Activated CD4-positive, alpha-beta T cell treated with anti-CD3 and anti-CD28 coated beads for 4 hours (primary cell): ENCODE measurements at regions not wholly inside any gene's neighbourhood (a gene's known extent, or its start where the extent isn't known, plus 50 kb on each side); places are given as distances from the start of the nearest gene placed in this dataset.

Experiments
- DNase-seq, 2 donors: peaks; one replicate each; pipeline ENCODE4 v3.0.0-alpha.2; 2020

- DNase-seq: no peak
Measured at GRCh38 chr10:104577163-104577562, 63.9 kb upstream of the SORCS3 start.

GRCh38 chr10:104577861-104578521, 63.1 kb upstream of the SORCS3 start:
- no peak for DNase-seq

- no peak for DNase-seq
Measured at GRCh38 chr10:104578671-104579070, 62.4 kb upstream of the SORCS3 start.

- no peak for DNase-seq
Measured at GRCh38 chr10:104579136-104579535, 62.0 kb upstream of the SORCS3 start.

DNA sequence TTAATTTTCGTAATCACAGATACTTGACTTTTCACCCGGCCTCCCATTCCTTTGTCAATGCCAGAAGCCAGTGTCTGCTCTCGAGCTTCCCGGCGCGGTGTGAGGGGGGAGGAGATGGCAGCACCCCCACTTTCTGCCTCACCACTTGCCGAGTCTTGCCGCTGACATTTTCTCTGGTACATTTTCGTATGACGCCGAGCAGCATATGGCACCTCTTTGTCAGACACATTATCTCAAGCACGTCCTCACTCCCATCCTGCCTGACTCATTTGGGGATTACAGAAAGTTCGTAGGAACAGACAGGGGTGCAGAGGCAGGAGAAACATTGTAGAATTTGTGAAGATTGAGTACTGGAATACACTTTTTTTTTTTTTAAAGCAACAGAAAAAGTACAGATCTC, 60.8 kb upstream of the SORCS3 start:
- no peak for DNase-seq

DNA sequence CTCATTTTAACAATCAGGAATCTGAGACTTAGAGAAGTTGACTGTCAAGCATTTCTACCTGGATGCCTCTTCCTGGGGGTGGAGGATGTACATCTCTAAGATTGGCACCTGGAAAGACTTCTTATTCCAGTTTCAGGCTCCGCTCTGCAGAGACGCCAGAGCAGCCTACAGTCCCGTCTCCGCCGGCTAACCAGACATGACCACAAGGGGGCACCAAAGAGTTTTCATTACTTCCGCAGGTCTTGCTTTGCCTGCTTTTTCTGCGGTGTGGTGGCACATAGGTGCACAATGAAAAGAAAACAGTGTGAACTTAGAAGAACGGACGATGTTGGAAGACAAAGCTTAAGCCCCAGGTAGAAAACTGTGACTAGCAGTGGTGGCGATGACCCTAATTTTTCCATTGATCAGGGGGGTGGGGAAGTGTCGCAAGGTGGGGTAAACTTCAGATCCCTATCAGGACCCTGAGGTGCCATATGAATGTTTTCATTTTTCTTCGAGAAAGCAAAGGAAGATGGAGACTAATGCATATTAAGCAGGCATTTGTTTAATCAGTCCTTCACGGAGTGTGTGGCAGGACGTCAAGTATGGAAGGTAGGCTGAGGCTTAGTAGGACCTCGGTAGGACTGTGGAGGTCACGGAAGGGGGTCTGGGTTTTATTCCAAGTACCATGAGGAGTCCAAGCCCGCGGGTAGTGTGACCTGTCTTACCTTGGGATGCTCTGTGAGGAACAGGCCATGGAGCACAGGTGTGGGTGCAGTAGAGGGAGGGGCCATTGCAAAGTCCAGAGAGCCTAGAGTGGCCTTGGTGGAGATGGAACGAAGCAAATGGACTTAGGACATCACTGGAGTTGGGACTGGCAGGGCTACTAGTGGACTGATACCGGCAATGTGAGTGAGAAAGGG, 60.1 kb upstream of the SORCS3 start:
- peak; percentile 53 to 71 for DNase-seq

DNA sequence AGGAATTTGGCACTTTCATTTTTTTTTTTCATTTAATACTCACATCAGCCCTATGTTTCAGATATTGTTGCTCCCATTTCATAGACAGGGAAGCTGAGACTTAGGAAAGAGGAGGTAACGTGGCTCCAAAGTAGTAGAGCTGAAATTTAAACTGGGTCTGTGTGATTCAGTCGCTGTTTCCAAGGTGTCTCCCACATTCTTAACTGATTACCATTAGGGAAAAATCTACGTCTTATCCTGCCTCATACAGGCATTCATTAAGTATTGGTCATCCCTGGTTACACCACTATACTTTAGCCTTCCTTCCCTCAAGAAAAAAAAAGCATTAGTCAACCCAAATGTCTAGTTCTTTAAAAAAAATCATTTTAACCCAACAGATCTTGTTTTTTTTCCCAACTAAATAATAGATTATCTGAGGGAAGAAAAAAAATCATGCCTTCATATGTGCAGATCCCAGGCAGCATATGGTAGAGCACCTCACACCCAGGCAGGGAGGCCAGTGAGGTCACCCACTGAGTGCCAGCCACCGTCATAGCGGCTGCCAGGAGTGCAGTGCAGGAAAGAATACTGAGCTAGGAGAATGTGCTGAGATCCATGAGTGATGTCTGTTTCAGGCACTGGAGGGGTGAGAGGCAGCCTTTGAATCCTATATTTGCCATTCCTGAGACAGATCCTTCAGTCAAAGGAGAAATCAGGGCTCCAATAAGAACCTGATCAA, 59.0 kb upstream of the SORCS3 start:
- DNase-seq: no peak

DNA sequence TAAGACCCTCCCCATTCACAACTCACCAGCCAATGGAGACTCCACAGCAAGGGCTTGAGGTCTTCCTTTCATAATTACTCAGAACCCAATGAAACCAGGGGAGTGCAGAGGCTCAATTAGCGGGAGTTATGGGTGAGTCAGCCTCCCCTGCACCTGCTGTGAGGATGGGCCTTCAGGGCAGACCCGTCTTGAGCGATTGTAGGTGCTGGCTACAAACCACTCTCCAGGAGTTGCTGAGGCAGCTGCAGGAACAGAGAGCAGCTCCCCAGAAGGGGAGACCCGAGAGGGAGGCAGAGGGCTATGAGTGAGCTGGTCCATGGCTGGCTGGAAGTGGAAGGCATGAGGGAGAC, 58.5 kb upstream of the SORCS3 start:
- no peak for DNase-seq

- no peak for DNase-seq
Measured at GRCh38 chr10:104582966-104583365, 58.1 kb upstream of the SORCS3 start.

DNA sequence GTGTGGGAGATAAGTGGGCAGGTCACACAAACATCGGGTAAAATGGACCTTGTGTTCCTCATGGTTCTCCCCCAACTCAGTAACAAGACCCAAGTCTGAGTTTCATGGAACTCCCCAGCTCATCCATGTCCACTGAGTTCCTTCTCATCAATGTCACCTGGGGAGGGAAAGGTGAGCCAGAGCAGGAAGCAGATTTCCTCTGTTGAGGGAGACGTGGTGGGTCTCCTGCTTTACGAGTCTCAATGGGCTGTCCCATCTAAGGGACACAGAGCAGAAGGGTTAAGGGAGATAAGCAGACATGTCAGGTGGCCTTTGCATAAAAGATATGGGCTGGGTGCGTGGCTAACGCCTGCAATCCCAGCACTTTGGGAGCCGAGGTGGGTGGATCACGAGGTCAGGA, 56.5 kb upstream of the SORCS3 start:
- DNase-seq: no peak

GRCh38 chr10:104587751-104588150, 53.3 kb upstream of the SORCS3 start:
- no peak for DNase-seq

DNA sequence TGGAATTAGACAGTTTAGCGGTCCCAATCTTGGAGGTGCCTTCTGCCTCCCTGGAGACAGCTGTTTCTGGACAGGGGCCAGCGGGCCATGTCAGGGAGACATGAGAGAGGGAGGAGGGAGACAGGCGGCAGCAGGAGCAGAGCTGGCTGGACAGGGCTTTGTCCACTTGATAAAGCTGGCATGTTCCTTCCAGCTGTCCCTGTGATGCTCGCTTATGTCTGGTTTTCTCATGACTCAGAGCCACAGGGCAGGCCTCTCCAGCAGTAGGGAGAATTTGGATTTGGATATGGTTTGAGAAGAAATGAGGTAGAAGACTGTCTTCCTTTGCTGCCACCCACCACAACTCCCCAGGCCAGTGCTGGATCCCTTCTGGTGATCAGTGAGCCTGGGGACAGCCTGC, 51.7 kb upstream of the SORCS3 start:
- no peak for DNase-seq

DNA sequence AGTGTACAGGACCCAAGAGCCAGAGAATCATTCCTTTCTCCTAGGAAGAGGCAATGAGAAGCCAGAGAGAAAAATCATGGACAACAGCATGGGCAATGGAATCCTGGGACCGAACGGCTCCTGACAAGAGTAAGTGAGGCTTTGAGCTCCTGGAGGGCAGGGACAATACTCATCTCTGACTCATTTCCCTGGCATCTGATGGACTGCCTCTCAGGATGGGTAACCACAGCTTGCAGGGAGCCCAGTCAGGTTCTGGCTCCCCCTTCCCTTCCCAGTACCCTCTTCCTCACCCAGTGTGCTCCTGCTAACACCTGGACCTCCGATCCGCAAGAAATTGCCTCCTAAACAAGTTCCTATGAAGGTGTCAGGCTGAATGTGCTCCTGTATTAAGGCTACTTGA, 51.2 kb upstream of the SORCS3 start:
- DNase-seq: no peak
